ENCODE measurements at regions not wholly inside any gene's neighbourhood (a gene's known extent, or its start where the extent isn't known, plus 50 kb on each side); places are given as distances from the start of the nearest gene placed in this dataset.

GRCh38 chr15:46701346-46701745, 1016.0 kb upstream of the SEMA6D start:
- no peak overlapping the region for H2BK15ac ChIP-seq (ENCODE audit: low read length)
- no peak overlapping the region for H3K4me3 ChIP-seq (ENCODE audit: extremely low read depth in 1 of 4, insufficient read depth in 2 of 4, low read depth in 3 of 4, low read length in 4 of 4)
- no peaks in the 10 kb centered on the region for H3K23me2 ChIP-seq (ENCODE audit: low read depth, low read length)
- no peak overlapping the region for H3K18ac ChIP-seq (ENCODE audit: extremely low read depth, low read length)
- H3K36me3 ChIP-seq (ENCODE audit: control insufficient read depth in 2 of 4, insufficient read depth in 4 of 4, low read length in 3 of 4): no peaks in the 10 kb centered on the region
- no peak overlapping the region for H2AFZ ChIP-seq (ENCODE audit: low read length)
- H2BK20ac ChIP-seq (ENCODE audit: low read length): no peak overlapping the region
- no peak overlapping the region for H3K56ac ChIP-seq (replicated peaks; ENCODE audit: insufficient read length, low read depth, low read length)
- H2BK12ac ChIP-seq (ENCODE audit: low read depth, low read length): no peak overlapping the region
- no peak overlapping the region for H3K4me2 ChIP-seq (ENCODE audit: insufficient read depth in 1 of 2, low read depth in 2 of 2, low read length in 2 of 2)
- no peak overlapping the region for H3K23ac ChIP-seq (ENCODE audit: insufficient read length)
- ChIA-PET CTCF (ENCODE audit: partially characterized antibody) (no interaction called here), POLR2A (ENCODE audit: partially characterized antibody) (no interaction called here)
- no peaks in the 10 kb centered on the region for H3K79me2 ChIP-seq (ENCODE audit: control insufficient read depth in 1 of 2, insufficient read depth in 2 of 2, low read length in 2 of 2)
- no peak overlapping the region for H3K27ac ChIP-seq (ENCODE audit: low read depth, low read length)
- no peak overlapping the region for H2BK5ac ChIP-seq (ENCODE audit: low read depth, low read length)
- H3K4me1 ChIP-seq (replicated peaks in 1 of 4; ENCODE audit: control insufficient read depth in 3 of 4, insufficient read depth in 4 of 4, low read length in 3 of 4): no peaks in the 10 kb centered on the region
- H3K27me3 ChIP-seq (replicated peaks in 1 of 4; ENCODE audit: control insufficient read depth in 3 of 4, extremely low read depth in 1 of 4, insufficient read depth in 3 of 4, low read length in 3 of 4): no peaks in the 10 kb centered on the region
- no peak overlapping the region for H3K4ac ChIP-seq (replicated peaks; ENCODE audit: insufficient read length, low read depth, low read length)
- H3K9ac ChIP-seq (replicated peaks in 1 of 4; ENCODE audit: extremely low read depth in 1 of 4, low read depth in 3 of 4, low read length in 3 of 4): no peak overlapping the region
- WGBS, 2 experiments (ENCODE audit: extremely low coverage in 1 of 2, insufficient coverage in 1 of 2, insufficient read length in 1 of 2, insufficient replicate concordance in 2 of 2, low coverage in 1 of 2, low lambda C conversion rate in 2 of 2, missing lambda C conversion rate in 1 of 2): 100% methylated on average over 1 of the region's 1 CpG; no CpG with 5 or more reads in 1 of the 2 experiments
- no peaks in the 10 kb centered on the region for H3K9me3 ChIP-seq (ENCODE audit: insufficient read depth in 2 of 2, low read depth in 1 of 2, low read length in 1 of 2)
- H2AK5ac ChIP-seq (ENCODE audit: low read depth, low read length): no peak overlapping the region
- H4K8ac ChIP-seq (ENCODE audit: extremely low read depth, insufficient read depth, low read length): no peak overlapping the region
- no peak for DNase-seq (ENCODE audit: low read depth in 1 of 2, low spot score in 2 of 2)
- H4K20me1 ChIP-seq (replicated peaks in 1 of 2; ENCODE audit: control insufficient read depth in 1 of 2, insufficient read depth in 2 of 2, low read length in 2 of 2): no peaks in the 10 kb centered on the region
- no peak overlapping the region for H4K5ac ChIP-seq (ENCODE audit: insufficient read length, low read depth, low read length)
- no peaks in the 10 kb centered on the region for H3K79me1 ChIP-seq (ENCODE audit: low read depth, low read length)
- no peak overlapping the region for H3K14ac ChIP-seq (ENCODE audit: insufficient read length)
- H4K91ac ChIP-seq (replicated peaks; ENCODE audit: insufficient read length, low read length): no peak overlapping the region
- no peak for FAIRE-seq
- H2BK120ac ChIP-seq (replicated peaks; ENCODE audit: low read depth, low read length): no peak overlapping the region
- TF ChIP-seq MAFK (IDR thresholded peaks at IDR 0.05; ENCODE audit: low read depth, low read length) (no peak), CBX8 (IDR thresholded peaks at IDR 0.05; ENCODE audit: borderline replicate concordance, low read depth, low read length) (no peak), CEBPB (IDR thresholded peaks at IDR 0.05; ENCODE audit: low read depth, low read length) (no peak), ZNF274 (IDR thresholded peaks at IDR 0.05; ENCODE audit: borderline replicate concordance, extremely low read depth, low read length) (no peak), SUZ12 (IDR thresholded peaks at IDR 0.05; ENCODE audit: low read length) (no peak), CHD1 (IDR thresholded peaks at IDR 0.05; ENCODE audit: low read depth, low read length) (no peak), TEAD4 (IDR thresholded peaks at IDR 0.05; ENCODE audit: low read depth, low read length) (no peak), PHF8 (conservative IDR thresholded peaks at IDR 0.05; ENCODE audit: low read depth, low read length) (no peak)

Measured in H1 (cell line).